ENCODE measurements at regions not wholly inside any gene's neighbourhood (a gene's known extent, or its start where the extent isn't known, plus 50 kb on each side); places are given as distances from the start of the nearest gene placed in this dataset.

GRCh38 chr2:173851141-173851641 lies 114.0 kb downstream of the SP3 start:
- peaks cover 0 to 25% of the 10 kb centered on the region in 2 donors for H3K4me1 ChIP-seq (replicated peaks in 1 of 2)
- peak in 7 of 8 experiments; percentile 21 to 95 (median 47) for ATAC-seq (replicated peaks in 6 of 8)
- in situ Hi-C loops (cut with MboI; ENCODE audit: low pct_unique_long_range_greater_than_20kb in 2 of 9, low sequenced_read_pairs in 9 of 9, unreplicated experiment in 9 of 9) = no loop called here
- 12 to 100% (median 59%) methylated on average over 1 to 8 of the region's 9 CpGs; no CpG with 5 or more reads in 1 of the 10 experiments for WGBS, 10 experiments
- no peak overlapping the region for H3K27ac ChIP-seq
- no peak overlapping the region for H3K4me3 ChIP-seq

DNA sequence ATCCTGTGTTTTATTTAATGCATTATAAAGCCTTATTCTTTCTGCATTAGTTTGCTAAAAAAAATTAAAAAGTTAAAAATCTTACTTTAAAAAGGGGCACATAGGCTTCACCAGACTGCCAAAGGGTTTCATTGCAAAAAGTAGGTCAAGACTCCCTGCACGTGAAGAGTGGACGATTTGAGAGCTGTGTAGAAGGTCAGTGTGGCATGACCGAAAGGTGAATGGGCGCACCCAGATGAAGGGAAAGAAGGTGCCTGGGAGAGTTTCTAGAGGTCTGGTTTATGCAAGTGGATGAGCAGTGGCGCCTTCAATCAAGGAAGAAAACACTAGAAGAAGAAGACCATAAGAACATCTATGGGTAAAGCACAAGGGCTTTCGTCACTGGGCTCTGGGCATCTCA lies 111.0 kb downstream of the SP3 start:
- WGBS, 10 experiments = 20 to 100% (median 86%) methylated on average over 1 to 6 of the region's 6 CpGs
- no peak for ATAC-seq (replicated peaks in 6 of 8)
- in situ Hi-C loops (cut with MboI; ENCODE audit: low pct_unique_long_range_greater_than_20kb in 2 of 9, low sequenced_read_pairs in 9 of 9, unreplicated experiment in 9 of 9) = no loop called here
- no peak overlapping the region for H3K4me3 ChIP-seq
- no peak overlapping the region for H3K27ac ChIP-seq
- H3K4me1 ChIP-seq (replicated peaks in 1 of 2) = peaks cover 0 to 25% of the 10 kb centered on the region in 2 donors

DNA sequence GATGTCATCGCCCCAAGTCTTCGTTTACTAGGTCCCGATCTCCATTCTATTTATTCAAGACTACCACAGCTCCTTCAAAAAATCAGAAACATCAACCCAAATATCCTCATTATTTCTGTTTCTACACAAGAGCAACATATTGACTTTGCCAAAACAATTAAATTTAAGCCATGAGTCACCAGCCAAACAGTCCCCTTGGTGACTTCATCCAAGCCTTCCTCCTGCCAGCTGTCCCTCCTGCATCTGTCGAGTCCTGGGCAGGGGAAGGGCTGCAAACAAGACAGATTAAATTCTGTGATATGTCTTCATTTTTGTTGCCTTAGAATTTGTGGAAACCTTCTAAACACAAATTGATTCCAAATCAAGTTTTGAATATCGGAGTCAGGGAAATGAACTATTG lies 110.3 kb downstream of the SP3 start:
- Histone ChIP-seq H3K27ac (no peak overlapping the region), H3K4me3 (no peak overlapping the region), H3K4me1 (replicated peaks in 1 of 2) (peaks cover 0 to 22% of the 10 kb centered on the region in 2 donors)
- WGBS, 10 experiments = 7 to 95% (median 75%) methylated on average over 2 to 5 of the region's 5 CpGs; no CpG with 5 or more reads in 1 of the 10 experiments
- in situ Hi-C loops (cut with MboI; ENCODE audit: low pct_unique_long_range_greater_than_20kb in 2 of 9, low sequenced_read_pairs in 9 of 9, unreplicated experiment in 9 of 9) = no loop called here
- peak in 4 of 8 experiments; percentile 37 to 69 (median 61) for ATAC-seq (replicated peaks in 6 of 8)

- Histone ChIP-seq H3K4me1 (replicated peaks in 1 of 2) (peaks cover 0 to 13% of the 10 kb centered on the region in 2 donors), H3K4me3 (no peak overlapping the region), H3K27ac (no peak overlapping the region)
- no peak for ATAC-seq (replicated peaks in 6 of 8)
- in situ Hi-C loops (cut with MboI; ENCODE audit: low pct_unique_long_range_greater_than_20kb in 2 of 9, low sequenced_read_pairs in 9 of 9, unreplicated experiment in 9 of 9) = no loop called here
- 50 to 100% (median 76%) methylated on average over 1 to 2 of the region's 2 CpGs for WGBS, 10 experiments
Measured at GRCh38 chr2:173855661-173856060, 109.5 kb downstream of the SP3 start.
